Stimulated activated CD4-positive, alpha-beta T cell treated with anti-CD3 and anti-CD28 coated beads, Interleukin-2, amount 100 ng/mL, for 48 hours (primary cell): ENCODE measurements at regions not wholly inside any gene's neighbourhood (a gene's known extent, or its start where the extent isn't known, plus 50 kb on each side); places are given as distances from the start of the nearest gene placed in this dataset.

Source experiments
- DNase-seq, 2 donors: peaks; one replicate each; pipeline ENCODE4 v3.0.0-alpha.2; 2020

DNA sequence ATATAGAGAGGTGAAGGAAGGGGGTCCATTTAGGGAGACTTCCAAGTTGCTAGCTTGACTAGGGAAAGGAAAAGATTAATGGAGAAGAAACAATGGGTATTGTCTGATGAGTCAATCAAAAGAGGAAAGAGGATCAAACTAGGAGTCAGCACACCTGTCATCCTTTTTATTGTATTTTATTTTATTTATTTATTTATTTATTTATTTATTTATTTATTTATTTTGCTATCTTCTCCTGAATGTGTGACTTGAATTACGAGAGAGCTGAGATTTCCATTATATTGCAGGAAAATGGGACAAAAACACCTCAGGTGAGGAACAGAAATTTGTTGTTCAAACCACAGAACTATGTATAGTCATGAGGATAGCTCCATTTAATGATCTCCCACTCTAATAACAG lies 58.9 kb downstream of the NUDT11 start:
- DNase-seq, result no peak

DNA sequence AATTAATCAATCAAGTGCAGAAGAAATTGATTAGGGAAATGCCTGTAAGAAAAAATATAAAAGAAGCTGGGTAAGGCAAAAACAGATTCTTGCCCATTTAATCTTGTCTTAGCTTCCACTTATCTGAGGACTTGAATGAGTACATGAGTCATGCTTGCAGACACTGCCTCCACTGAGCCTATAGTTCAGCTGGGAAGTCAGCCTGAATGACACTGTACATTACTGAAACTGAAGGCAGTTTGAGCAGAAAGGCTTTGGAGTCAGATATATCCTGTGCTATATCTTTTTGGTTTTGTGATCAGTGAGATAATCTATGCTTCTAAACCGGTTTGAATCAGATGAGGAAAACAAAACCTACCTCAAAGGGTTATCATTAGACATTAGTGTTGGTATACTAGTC lies 61.3 kb downstream of the NUDT11 start:
- no peak for DNase-seq

DNA sequence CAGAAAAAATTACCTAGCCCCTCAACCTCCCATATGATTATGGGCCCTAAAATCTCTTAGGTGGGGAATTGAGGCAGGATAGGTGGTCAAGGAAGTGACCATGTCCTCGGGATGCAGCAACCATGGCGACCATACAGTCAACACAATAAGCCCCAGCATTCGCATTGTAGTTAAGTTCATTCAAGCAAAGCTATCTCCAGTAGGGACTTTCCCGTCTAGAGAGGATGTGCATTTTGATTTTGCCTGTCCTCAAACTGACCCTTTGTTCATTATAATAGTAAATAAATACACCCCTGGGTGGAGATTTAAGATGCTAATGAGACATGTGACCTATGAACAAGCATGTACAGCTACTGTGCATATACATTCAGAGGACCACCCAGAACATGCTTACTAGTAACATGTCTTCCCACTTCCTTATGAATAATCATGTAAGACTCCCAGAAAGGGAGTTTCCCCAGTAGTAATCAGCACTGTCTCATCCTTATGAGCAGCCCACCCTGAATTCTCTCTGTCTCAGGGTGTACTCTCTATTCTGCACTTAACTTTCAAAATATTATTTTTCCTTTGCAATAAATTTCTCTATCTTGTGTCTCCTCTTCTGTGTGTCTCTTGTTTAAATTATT lies 74.3 kb downstream of the NUDT11 start:
- no peak for DNase-seq

DNA sequence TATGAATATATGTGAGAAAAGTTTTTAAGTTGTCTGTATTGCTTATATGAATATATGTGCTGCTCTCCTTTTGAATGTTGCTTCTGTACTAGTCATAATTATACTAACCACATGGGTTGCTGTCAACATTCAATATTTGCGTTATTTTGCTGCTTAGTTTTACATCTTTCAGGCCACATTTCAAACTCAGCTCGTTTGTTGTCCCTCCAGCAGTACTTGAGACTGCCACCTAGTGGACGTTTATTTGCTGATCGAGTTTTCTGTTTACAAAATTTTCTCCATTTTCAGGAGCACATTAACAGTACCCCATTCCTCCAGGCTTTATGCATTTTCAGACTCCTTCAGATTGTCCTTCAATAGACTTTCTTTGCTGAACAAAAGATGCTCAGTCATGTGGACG lies 75.8 kb downstream of the NUDT11 start:
- peak; percentile 16 to 29 for DNase-seq

DNA sequence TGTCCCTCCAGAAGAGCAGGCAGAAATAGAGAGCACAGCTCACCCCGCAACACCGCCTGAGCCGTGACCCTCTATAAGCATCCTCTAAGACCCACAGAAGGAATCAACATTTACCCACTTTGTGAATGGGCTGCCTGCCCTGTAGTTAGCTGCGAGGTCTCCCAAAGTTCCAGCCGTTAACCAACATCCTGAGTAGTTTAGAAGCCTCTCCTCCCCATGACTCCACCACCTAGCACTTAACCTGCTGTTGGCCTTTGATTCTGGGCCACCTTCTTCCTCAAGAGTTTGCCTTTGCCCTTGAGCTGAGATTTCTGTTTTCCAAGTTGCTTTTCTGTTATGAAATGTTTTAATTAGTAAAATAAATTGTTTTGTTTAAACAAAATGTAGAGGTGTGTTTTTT lies 75.8 kb downstream of the NUDT10 start:
- no peak for DNase-seq

DNA sequence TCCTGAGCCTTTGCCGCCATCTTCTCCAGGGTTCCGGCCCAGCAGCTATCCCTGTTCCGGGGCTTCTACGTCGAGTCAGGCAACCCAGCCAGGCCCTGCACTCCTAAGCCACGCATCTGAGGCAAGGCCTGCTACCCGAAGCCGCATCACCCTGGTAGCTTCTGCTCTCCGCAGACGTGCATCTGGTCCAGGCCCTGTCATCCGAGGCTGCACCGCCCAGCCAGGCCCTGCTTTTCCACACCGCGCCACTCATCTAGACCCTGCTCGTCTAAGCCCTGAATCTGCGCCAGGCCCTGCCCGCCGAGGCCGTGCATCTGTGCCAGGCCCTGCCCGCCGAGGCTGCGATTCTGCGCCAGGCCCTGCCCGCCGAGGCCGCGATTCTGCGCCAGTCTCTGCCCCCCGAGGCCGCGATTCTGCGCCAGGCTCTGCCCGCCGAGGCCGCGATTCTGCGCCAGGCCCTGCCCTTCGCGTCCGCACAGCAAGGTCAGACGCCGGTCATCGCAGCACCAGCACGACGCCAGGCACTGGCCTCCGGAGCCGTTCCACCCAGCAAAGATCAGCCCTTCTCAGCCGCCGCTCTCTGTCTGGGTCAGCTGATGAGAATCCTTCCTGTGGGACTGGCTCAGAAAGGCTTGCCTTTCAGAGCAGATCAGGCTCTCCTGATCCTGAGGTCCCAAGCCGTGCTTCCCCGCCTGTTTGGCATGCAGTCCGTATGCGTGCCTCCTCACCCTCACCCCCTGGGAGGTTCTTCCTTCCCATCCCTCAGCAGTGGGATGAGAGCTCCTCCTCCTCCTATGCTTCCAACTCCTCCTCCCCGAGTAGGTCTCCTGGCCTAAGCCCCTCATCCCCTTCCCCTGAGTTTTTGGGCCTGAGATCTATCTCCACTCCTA lies 75.1 kb downstream of the NUDT10 start:
- no peak for DNase-seq

DNA sequence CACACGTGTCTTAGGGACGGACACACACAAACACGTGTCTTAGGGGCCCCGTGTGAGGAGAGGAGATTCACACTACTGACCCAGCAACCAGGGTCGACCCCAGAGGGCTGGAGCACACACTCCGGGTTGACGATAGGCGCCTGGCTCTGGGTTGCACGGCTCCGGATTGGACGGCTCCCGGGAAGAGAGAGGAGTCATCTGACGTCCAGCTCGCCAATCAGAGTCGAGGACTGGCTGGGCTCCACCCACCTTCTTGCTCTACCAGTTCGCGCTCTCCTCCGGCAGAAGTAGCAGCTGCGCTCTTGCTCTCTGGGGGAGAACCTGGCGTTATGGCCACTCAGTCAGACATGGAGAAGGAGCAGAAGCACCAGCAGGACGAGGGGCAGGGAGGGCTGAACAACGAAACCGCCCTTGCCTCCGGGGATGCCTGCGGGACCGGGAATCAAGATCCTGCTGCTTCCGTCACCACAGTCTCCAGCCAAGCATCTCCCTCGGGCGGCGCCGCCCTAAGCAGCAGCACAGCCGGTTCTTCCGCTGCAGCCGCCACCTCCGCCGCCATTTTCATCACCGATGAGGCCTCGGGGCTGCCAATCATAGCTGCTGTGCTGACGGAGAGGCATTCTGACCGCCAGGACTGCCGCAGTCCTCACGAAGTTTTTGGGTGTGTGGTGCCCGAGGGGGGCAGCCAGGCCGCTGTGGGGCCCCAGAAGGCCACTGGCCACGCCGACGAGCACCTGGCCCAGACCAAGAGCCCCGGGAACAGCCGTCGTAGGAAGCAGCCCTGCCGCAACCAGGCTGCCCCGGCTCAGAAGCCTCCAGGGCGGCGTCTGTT lies 74.3 kb downstream of the NUDT10 start:
- no peak for DNase-seq

DNA sequence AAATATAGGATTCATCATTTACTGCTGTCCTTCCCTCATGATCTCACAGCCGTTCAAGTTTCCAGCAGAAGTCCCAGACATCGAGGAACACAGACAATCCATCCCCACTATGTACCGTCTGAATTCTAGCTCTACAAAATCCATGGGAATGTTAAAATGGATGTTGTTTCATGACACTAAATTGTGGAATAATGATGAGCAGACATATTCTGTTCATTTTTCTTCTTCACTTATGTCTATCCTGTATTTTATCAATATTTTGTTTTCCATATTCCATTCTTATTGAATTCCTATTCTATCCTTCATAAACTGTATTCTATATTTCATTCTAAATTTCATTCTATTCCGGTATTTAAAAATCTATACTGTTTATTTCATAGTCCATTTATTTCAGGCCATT lies 71.8 kb downstream of the NUDT10 start:
- DNase-seq, result no peak

DNA sequence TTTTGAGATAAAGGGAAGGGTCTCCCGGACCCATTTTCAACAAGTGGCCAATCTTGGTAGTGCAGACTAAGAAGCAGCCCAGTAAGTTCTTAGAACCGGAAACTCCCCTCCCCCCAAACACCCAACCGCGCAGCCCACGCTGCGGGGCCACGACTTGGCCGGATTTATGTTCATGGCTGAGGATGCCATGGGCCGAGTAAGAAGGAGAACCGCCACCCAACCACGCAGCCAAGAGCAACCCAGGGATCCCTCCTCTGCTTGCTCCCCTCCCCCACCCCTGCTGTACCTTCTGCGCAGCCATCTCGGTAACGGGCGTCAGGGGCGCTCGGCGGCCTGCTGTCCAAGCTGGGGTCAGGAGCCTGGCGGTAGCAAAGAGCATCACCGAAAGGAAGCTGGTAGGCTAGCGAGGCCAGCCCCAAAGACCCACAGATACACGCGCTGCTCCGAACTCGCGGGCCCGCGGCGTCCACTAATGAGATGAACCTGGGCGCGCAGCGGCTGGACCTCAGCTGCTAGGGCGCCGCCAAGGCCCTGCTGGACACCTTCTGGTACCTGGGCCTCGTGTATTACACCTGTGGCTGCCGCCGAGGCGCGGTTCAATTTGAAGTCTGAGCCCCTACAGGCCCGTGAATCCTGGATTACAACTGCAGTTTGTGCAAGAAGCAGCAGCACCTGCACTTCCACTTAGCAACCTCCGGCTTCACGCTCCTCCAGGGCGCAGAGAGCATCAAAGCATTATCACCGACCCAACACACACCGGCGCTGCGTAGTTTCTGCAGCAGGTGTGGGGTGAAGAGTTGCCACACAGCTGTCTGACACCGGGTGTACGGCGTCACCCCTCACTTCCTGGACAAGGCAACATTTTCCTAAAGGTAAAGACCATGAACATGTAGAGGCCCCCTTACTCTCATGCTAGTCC lies 63.4 kb downstream of the NUDT10 start:
- peak; percentile 20 to 41 for DNase-seq

DNA sequence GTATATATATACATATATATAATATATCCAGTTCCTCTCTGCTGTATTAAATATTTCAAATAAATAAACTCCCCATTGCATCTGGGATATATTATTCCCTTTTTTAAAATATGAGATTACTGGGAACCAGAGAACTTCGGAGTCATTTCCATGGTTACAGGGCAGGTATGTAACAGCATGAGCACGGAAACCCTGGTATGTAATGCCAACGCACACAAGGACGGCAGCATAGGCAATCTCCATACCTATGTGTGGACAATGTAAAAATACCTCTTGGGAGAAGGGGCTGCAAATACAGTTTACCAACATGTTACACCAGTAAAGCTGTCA lies 62.8 kb downstream of the NUDT10 start:
- DNase-seq, result peak in 1 of 2 donors; percentile 0
